SK-N-SH treated with all-trans-retinoic acid at 6 μM for 48 hours (cell line): ENCODE measurements at regions not wholly inside any gene's neighbourhood (a gene's known extent, or its start where the extent isn't known, plus 50 kb on each side); places are given as distances from the start of the nearest gene placed in this dataset.

Experiments used
- ATAC-seq: fragments of 200-7000 bp; cut with Tn5 transposase; 3 replicates; pipeline ENCODE4 v1.9.1; 2020; ENCODE audit warnings: mild to moderate bottlenecking, moderate library complexity
- ARNTL ChIP-seq: fragments of 450-650 bp; formaldehyde crosslinking; IDR thresholded peaks from 2 replicates; pipeline ENCODE4 v1.5.0; 2020; ENCODE audit warnings: low read depth, mild to moderate bottlenecking, moderate library complexity, borderline replicate concordance
- BACH2 ChIP-seq: fragments of 250-450 bp; sonication (Bioruptor Pico); IDR thresholded peaks from 2 replicates; pipeline ENCODE4 v1.9.0; 2021; ENCODE audit warnings: mild to moderate bottlenecking, borderline replicate concordance
- CSDC2 ChIP-seq: fragments of 250-450 bp; sonication (Bioruptor Pico); IDR thresholded peaks from 2 replicates; pipeline ENCODE4 v1.5.0; 2020; ENCODE audit warnings: mild to moderate bottlenecking, moderate library complexity
- ESRRG ChIP-seq: fragments of 250-450 bp; sonication (Bioruptor Pico); IDR thresholded peaks from 2 replicates; pipeline ENCODE4 v1.6.1; 2021; ENCODE audit warnings: mild to moderate bottlenecking
- GLIS3 ChIP-seq: fragments of 250-450 bp; sonication (Bioruptor Pico); IDR thresholded peaks from 2 replicates; pipeline ENCODE4 v1.5.0; 2020; ENCODE audit warnings: mild to moderate bottlenecking, moderate library complexity
- ISL1 ChIP-seq: fragments of 250-450 bp; sonication (Bioruptor Pico); IDR thresholded peaks from 2 replicates; pipeline ENCODE4 v2.1.2; 2022; ENCODE audit warnings: mild to moderate bottlenecking, moderate library complexity
- OSR1 ChIP-seq: fragments of 250-450 bp; sonication (Bioruptor Pico); IDR thresholded peaks from 2 replicates; pipeline ENCODE4 v1.8.0; 2022; ENCODE audit warnings: moderate library complexity, mild to moderate bottlenecking, inconsistent platforms
- PPARA ChIP-seq: fragments of 250-450 bp; sonication (Bioruptor Pico); IDR thresholded peaks from 2 replicates; pipeline ENCODE4 v1.5.0; 2020; ENCODE audit warnings: mild to moderate bottlenecking, borderline replicate concordance
- RARB ChIP-seq: fragments of 250-450 bp; sonication (Bioruptor Pico); IDR thresholded peaks from 2 replicates; pipeline ENCODE4 v1.8.0; 2021; ENCODE audit warnings: mild to moderate bottlenecking, moderate library complexity
- SNAI2 ChIP-seq: fragments of 250-450 bp; sonication (Bioruptor Pico); IDR thresholded peaks from 2 replicates; pipeline ENCODE4 v1.5.0; 2020; ENCODE audit warnings: mild to moderate bottlenecking, moderate library complexity
- TCF4 ChIP-seq: fragments of 250-450 bp; sonication (Bioruptor Pico); IDR thresholded peaks from 2 replicates; pipeline ENCODE4 v1.8.0; 2021; ENCODE audit warnings: mild to moderate bottlenecking, moderate library complexity, borderline replicate concordance
- TOX ChIP-seq: fragments of 250-450 bp; sonication (Bioruptor Pico); IDR thresholded peaks from 2 replicates; pipeline ENCODE4 v1.8.0; 2021; ENCODE audit warnings: mild to moderate bottlenecking, moderate library complexity, borderline replicate concordance
- ZC3H10 ChIP-seq: fragments of 250-450 bp; sonication (Bioruptor Pico); IDR thresholded peaks from 2 replicates; pipeline ENCODE4 v1.5.1; 2021; ENCODE audit warnings: mild to moderate bottlenecking, moderate library complexity
- ZFP3 ChIP-seq: fragments of 250-450 bp; sonication (Bioruptor Pico); IDR thresholded peaks from 2 replicates; pipeline ENCODE4 v1.5.0; 2020; ENCODE audit warnings: mild to moderate bottlenecking, moderate library complexity
- ZFP30 ChIP-seq: fragments of 450-650 bp; formaldehyde crosslinking; IDR thresholded peaks from 2 replicates; pipeline ENCODE4 v1.5.0; 2022; ENCODE audit warnings: mild to moderate bottlenecking, moderate library complexity
- ZNF565 ChIP-seq: fragments of 450-650 bp; formaldehyde crosslinking; conservative IDR thresholded peaks from 2 replicates; pipeline ENCODE4 v1.5.0; 2020; ENCODE audit warnings: low read depth, mild to moderate bottlenecking, moderate library complexity
- ZNF70 ChIP-seq: fragments of 450-650 bp; formaldehyde crosslinking; IDR thresholded peaks from 2 replicates; pipeline ENCODE4 v1.5.0; 2020; ENCODE audit warnings: mild to moderate bottlenecking, moderate library complexity
- ZNF8 ChIP-seq: fragments of 450-650 bp; formaldehyde crosslinking; IDR thresholded peaks from 2 replicates; pipeline ENCODE4 v1.5.0; 2020; ENCODE audit warnings: mild to moderate bottlenecking, moderate library complexity
- TF ChIP-seq, protein P1 (sequence below): fragments of 250-450 bp; sonication (Bioruptor Pico); IDR thresholded peaks from 2 replicates; pipeline ENCODE4 v1.5.1; 2021; ENCODE audit warnings: mild to moderate bottlenecking, moderate library complexity
- TF ChIP-seq, protein P2 (sequence below): fragments of 250-450 bp; sonication (Bioruptor Pico); IDR thresholded peaks from 2 replicates; pipeline ENCODE4 v1.5.0; 2020; ENCODE audit warnings: mild to moderate bottlenecking, moderate library complexity
- TF ChIP-seq, protein P3 (sequence below): fragments of 250-450 bp; sonication (Bioruptor Pico); IDR thresholded peaks from 2 replicates; pipeline ENCODE4 v1.8.0; 2020; ENCODE audit warnings: mild to moderate bottlenecking, moderate library complexity, borderline replicate concordance
- TF ChIP-seq, protein P4 (sequence below): fragments of 250-450 bp; sonication (Bioruptor Pico); IDR thresholded peaks from 2 replicates; pipeline ENCODE4 v1.8.0; 2021; ENCODE audit warnings: low read depth, mild to moderate bottlenecking, moderate library complexity, borderline replicate concordance
- TF ChIP-seq, protein P5 (sequence below): fragments of 250-450 bp; sonication (Bioruptor Pico); IDR thresholded peaks from 2 replicates; pipeline ENCODE4 v1.5.1; 2020; ENCODE audit warnings: low read depth, mild to moderate bottlenecking, moderate library complexity

DNA sequence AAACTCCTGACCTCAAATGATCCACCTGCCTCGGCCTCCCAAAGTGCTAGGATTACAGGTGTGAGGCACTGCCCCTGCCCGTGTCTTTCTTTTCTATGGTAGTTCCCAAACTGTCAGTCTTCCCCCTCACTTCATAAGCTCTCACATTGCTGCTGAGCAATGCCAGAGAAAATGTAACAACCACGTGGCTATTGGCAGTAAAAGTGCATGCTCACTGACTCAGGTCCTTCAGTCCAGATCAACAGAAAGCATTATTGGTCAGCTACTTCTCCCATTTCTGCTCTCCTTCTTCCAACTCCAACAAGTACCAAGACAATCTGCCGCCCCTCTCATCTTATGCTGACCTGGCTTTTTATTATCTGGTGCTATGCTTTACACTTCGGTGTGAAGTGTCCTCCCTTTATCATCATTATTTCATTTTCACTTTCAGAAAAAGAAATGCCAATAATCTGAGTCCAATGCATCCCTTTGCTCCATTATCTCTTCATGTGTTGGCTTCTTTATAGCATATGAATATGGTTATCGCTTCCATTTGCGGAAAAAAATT is 133.8 kb upstream of the UGT8 start:
- no peak for TF ChIP-seq CSDC2 (CRISPR knock-in tag)
- no peak for TF ChIP-seq ZNF70 (CRISPR knock-in tag)
- TF ChIP-seq ZFP30 (CRISPR knock-in tag): no peak
- TF ChIP-seq RARB (CRISPR knock-in tag): no peak
- no peak for TF ChIP-seq GLIS3 (CRISPR knock-in tag)
- TF ChIP-seq OSR1 (CRISPR knock-in tag): no peak
- TF ChIP-seq PPARA (CRISPR knock-in tag): no peak
- no peak for TF ChIP-seq ISL1
- TF ChIP-seq, protein P1, sequence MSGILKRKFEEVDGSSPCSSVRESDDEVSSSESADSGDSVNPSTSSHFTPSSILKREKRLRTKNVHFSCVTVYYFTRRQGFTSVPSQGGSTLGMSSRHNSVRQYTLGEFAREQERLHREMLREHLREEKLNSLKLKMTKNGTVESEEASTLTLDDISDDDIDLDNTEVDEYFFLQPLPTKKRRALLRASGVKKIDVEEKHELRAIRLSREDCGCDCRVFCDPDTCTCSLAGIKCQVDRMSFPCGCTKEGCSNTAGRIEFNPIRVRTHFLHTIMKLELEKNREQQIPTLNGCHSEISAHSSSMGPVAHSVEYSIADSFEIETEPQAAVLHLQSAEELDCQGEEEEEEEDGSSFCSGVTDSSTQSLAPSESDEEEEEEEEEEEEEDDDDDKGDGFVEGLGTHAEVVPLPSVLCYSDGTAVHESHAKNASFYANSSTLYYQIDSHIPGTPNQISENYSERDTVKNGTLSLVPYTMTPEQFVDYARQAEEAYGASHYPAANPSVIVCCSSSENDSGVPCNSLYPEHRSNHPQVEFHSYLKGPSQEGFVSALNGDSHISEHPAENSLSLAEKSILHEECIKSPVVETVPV: no peak
- TF ChIP-seq ZFP3 (CRISPR knock-in tag): no peak
- TF ChIP-seq SNAI2 (CRISPR knock-in tag): no peak
- no peak for TF ChIP-seq ZNF8
- no peak for TF ChIP-seq ZC3H10 (CRISPR knock-in tag)
- TF ChIP-seq TCF4: no peak
- TF ChIP-seq, protein P2, sequence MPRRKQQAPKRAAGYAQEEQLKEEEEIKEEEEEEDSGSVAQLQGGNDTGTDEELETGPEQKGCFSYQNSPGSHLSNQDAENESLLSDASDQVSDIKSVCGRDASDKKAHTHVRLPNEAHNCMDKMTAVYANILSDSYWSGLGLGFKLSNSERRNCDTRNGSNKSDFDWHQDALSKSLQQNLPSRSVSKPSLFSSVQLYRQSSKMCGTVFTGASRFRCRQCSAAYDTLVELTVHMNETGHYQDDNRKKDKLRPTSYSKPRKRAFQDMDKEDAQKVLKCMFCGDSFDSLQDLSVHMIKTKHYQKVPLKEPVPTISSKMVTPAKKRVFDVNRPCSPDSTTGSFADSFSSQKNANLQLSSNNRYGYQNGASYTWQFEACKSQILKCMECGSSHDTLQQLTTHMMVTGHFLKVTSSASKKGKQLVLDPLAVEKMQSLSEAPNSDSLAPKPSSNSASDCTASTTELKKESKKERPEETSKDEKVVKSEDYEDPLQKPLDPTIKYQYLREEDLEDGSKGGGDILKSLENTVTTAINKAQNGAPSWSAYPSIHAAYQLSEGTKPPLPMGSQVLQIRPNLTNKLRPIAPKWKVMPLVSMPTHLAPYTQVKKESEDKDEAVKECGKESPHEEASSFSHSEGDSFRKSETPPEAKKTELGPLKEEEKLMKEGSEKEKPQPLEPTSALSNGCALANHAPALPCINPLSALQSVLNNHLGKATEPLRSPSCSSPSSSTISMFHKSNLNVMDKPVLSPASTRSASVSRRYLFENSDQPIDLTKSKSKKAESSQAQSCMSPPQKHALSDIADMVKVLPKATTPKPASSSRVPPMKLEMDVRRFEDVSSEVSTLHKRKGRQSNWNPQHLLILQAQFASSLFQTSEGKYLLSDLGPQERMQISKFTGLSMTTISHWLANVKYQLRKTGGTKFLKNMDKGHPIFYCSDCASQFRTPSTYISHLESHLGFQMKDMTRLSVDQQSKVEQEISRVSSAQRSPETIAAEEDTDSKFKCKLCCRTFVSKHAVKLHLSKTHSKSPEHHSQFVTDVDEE: no peak
- TF ChIP-seq BACH2 (CRISPR knock-in tag): no peak
- no peak for TF ChIP-seq ESRRG (CRISPR knock-in tag)
- no peak for TF ChIP-seq TOX
- ATAC-seq: no peak

DNA sequence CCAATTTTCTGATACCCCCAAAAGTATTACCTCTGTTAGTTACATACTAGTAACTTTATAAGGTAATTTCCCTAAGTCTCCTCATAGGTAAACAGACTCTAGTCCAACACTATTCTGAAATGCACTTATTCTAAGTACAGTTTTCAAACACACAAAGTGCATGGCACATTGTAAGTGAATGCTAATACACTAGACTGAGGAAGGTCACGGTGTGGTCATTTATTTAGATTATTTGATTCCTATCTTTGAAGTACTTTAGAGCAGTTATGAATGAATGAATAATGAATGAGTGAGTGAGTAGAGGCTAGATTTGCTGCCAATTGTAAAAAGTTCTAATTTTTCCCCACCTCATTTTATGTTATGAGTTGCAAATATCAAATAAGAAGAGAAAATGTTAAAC is 132.8 kb upstream of the UGT8 start:
- ATAC-seq: no peak
- no peak for TF ChIP-seq BACH2 (CRISPR knock-in tag)
- TF ChIP-seq ZFP3 (CRISPR knock-in tag): no peak

DNA sequence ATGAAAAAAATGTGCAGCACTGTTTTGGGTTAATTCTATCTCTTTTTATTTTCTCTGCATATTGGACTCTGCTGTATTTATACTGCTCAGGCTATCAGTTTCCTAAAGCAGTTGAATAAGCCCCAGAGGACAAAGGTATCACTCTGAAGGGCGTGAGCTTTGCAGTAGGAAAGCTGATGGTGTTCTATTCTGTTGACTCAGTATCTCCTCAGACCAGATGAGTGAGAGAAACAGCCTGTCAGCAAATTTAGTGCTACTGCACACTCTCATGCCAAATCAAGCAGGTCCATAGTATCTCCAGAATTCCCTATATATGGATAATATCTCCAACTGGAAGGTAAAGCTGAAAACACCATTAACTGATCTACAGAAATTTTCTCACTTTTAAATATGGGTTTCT is 132.3 kb upstream of the UGT8 start:
- ATAC-seq: no peak
- TF ChIP-seq ZFP3 (CRISPR knock-in tag) (no peak), TOX (no peak)

DNA sequence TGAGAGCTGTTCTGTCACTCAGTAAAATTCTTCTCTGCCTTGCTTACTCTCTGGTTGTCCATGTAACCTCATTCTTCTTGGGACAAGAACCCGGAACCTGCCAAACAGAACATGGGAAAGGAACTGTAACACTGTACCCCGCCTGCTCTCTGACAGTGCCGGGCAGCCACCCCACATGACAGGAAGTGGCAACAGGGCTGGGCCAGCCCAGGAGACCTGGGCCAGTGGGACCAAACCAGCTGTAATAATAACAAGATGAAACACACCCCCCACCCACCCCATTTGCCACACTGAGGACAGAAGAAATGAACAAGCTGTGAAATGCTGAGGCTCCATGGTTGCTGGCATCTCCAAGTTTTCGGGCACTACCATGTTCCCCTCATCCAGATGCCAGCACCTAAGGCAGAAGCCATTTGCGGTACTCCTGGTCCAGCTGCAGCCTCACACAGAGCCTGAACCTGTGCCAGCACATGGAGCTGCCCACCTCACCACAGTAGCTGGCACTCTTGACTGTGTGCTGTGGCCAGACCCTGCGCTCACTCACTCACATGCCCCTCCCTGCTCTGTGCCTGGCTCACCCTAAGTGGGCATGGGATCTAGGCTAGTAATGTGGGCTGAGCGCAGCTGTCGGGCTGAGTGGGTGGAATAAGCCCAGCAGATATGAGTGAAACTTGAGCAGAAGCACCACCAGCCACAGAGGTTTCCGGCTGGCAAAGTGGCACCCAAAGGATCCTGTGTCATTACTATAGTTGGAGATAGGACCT is 126.2 kb upstream of the UGT8 start:
- no peak for ATAC-seq
- TF ChIP-seq SNAI2 (CRISPR knock-in tag): no peak
- TF ChIP-seq, protein P3, sequence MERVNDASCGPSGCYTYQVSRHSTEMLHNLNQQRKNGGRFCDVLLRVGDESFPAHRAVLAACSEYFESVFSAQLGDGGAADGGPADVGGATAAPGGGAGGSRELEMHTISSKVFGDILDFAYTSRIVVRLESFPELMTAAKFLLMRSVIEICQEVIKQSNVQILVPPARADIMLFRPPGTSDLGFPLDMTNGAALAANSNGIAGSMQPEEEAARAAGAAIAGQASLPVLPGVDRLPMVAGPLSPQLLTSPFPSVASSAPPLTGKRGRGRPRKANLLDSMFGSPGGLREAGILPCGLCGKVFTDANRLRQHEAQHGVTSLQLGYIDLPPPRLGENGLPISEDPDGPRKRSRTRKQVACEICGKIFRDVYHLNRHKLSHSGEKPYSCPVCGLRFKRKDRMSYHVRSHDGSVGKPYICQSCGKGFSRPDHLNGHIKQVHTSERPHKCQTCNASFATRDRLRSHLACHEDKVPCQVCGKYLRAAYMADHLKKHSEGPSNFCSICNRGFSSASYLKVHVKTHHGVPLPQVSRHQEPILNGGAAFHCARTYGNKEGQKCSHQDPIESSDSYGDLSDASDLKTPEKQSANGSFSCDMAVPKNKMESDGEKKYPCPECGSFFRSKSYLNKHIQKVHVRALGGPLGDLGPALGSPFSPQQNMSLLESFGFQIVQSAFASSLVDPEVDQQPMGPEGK (CRISPR knock-in tag): no peak
- no peak for TF ChIP-seq ZFP3 (CRISPR knock-in tag)
- no peak for TF ChIP-seq ESRRG (CRISPR knock-in tag)
- no peak for TF ChIP-seq ZNF565
- no peak for TF ChIP-seq ZFP30 (CRISPR knock-in tag)
- TF ChIP-seq, protein P4, sequence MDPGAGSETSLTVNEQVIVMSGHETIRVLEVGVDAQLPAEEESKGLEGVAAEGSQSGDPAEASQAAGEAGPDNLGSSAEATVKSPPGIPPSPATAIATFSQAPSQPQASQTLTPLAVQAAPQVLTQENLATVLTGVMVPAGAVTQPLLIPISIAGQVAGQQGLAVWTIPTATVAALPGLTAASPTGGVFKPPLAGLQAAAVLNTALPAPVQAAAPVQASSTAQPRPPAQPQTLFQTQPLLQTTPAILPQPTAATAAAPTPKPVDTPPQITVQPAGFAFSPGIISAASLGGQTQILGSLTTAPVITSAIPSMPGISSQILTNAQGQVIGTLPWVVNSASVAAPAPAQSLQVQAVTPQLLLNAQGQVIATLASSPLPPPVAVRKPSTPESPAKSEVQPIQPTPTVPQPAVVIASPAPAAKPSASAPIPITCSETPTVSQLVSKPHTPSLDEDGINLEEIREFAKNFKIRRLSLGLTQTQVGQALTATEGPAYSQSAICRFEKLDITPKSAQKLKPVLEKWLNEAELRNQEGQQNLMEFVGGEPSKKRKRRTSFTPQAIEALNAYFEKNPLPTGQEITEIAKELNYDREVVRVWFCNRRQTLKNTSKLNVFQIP (CRISPR knock-in tag): no peak
- TF ChIP-seq, protein P5, sequence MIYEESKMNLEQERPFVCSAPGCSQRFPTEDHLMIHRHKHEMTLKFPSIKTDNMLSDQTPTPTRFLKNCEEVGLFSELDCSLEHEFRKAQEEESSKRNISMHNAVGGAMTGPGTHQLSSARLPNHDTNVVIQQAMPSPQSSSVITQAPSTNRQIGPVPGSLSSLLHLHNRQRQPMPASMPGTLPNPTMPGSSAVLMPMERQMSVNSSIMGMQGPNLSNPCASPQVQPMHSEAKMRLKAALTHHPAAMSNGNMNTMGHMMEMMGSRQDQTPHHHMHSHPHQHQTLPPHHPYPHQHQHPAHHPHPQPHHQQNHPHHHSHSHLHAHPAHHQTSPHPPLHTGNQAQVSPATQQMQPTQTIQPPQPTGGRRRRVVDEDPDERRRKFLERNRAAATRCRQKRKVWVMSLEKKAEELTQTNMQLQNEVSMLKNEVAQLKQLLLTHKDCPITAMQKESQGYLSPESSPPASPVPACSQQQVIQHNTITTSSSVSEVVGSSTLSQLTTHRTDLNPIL (CRISPR knock-in tag): no peak
- TF ChIP-seq ZC3H10 (CRISPR knock-in tag): no peak
- no peak for TF ChIP-seq TCF4
- no peak for TF ChIP-seq RARB (CRISPR knock-in tag)
- no peak for TF ChIP-seq OSR1 (CRISPR knock-in tag)
- no peak for TF ChIP-seq PPARA (CRISPR knock-in tag)
- TF ChIP-seq ZNF70 (CRISPR knock-in tag): no peak
- no peak for TF ChIP-seq BACH2 (CRISPR knock-in tag)
- no peak for TF ChIP-seq ISL1
- TF ChIP-seq ZNF8: no peak
- no peak for TF ChIP-seq ARNTL (CRISPR knock-in tag)
- TF ChIP-seq, protein P1: no peak
- TF ChIP-seq, all 23 proteins: peak for 0
